IMR-90 (cell line): ENCODE measurements at regions not wholly inside any gene's neighbourhood (a gene's known extent, or its start where the extent isn't known, plus 50 kb on each side); places are given as distances from the start of the nearest gene placed in this dataset.

ENCODE experiments used
- ATAC-seq: fragments of 200-7000 bp; cut with Tn5 transposase; 2 replicates; pipeline ENCODE4 v1.9.1; 2020; ENCODE audit warnings: low read depth, mild to moderate bottlenecking, moderate library complexity
- BruUV-seq: library from RNA; stranded (reverse); fragments of 400-500 nt; replicated peaks from 2 replicates; lab custom pipeline; 2021; lab: Mats Ljungman, UMichigan
- CTCF ChIA-PET: fragments of 300-600 bp; formaldehyde crosslinking; extraction: SDS; loops from one replicate; lab custom pipeline; 2021; ENCODE audit warnings: antibody characterized with exemption; lab: Yijun Ruan, JAX
- POLR2A ChIA-PET: fragments of 300-600 bp; sonication (Branson Sonifier 250); formaldehyde crosslinking; loops from one replicate; lab custom pipeline; 2022; ENCODE audit warnings: antibody characterized with exemption; ENCODE audit not compliant: unreplicated experiment; lab: Charles Lee
- DNase-seq: peaks from one replicate; pipeline ENCODE4 v3.0.0; 2013
- H2AFZ ChIP-seq: replicated peaks from 2 replicates; pipeline ENCODE3; 2013; ENCODE audit warnings: low read length, mild to moderate bottlenecking; ENCODE audit not compliant: poor library complexity
- H2AK5ac ChIP-seq: 2 replicates; pipeline ENCODE4 v1.6.1; 2013; ENCODE audit warnings: low read depth, low read length, inconsistent platforms
- H2AK9ac ChIP-seq: replicated peaks from 2 replicates; pipeline ENCODE3; 2013; ENCODE audit warnings: mild to moderate bottlenecking, low read depth, low read length, moderate library complexity; ENCODE audit not compliant: poor library complexity
- H2BK120ac ChIP-seq: 2 replicates; pipeline ENCODE4 v1.6.1; 2013; ENCODE audit warnings: low read depth, low read length, inconsistent platforms
- H2BK15ac ChIP-seq: 3 replicates; pipeline ENCODE4 v1.6.1; 2013; ENCODE audit warnings: low read depth, low read length, inconsistent platforms
- H2BK20ac ChIP-seq: 2 replicates; pipeline ENCODE4 v1.6.1; 2013; ENCODE audit warnings: low read depth, mild to moderate bottlenecking, inconsistent platforms, low read length, moderate library complexity
- H2BK5ac ChIP-seq: 2 replicates; pipeline ENCODE4 v1.6.1; 2013; ENCODE audit warnings: mild to moderate bottlenecking, low read depth, low read length, inconsistent platforms; ENCODE audit not compliant: poor library complexity, severe bottlenecking
- H3K14ac ChIP-seq: replicated peaks from 2 replicates; pipeline ENCODE4 v1.6.1; 2013; ENCODE audit warnings: low read depth, low read length, inconsistent platforms
- H3K18ac ChIP-seq: 2 replicates; pipeline ENCODE4 v1.6.1; 2013; ENCODE audit warnings: low read depth, low read length, control low read depth
- H3K23ac ChIP-seq: 2 replicates; pipeline ENCODE4 v1.6.1; 2013; ENCODE audit warnings: low read depth, low read length, inconsistent platforms
- H3K27ac ChIP-seq: 2 replicates; pipeline ENCODE4 v1.5.1; 2013; ENCODE audit warnings: mild to moderate bottlenecking, control low read depth, low read length; ENCODE audit not compliant: insufficient read depth
- H3K27me3 ChIP-seq: 2 replicates; pipeline ENCODE4 v1.6.1; 2013; ENCODE audit warnings: low read length; ENCODE audit not compliant: control insufficient read depth, insufficient read depth
- H3K36me3 ChIP-seq: 2 replicates; pipeline ENCODE4 v1.6.1; 2013; ENCODE audit warnings: low read length, mixed read lengths; ENCODE audit not compliant: control insufficient read depth, insufficient read depth
- H3K4ac ChIP-seq: 2 replicates; pipeline ENCODE4 v1.6.1; 2013; ENCODE audit warnings: low read depth, low read length, inconsistent platforms
- H3K4me1 ChIP-seq: 2 replicates; pipeline ENCODE4 v1.6.1; 2013; ENCODE audit warnings: low read length, mixed read lengths; ENCODE audit not compliant: control insufficient read depth, insufficient read depth
- H3K4me2 ChIP-seq: 2 replicates; pipeline ENCODE4 v1.6.1; 2013; ENCODE audit warnings: low read depth, mild to moderate bottlenecking, control low read depth, low read length, moderate library complexity
- H3K4me3 ChIP-seq: 2 replicates; pipeline ENCODE4 v1.5.1; 2013; ENCODE audit warnings: low read depth, mild to moderate bottlenecking, control low read depth, low read length, moderate library complexity; ENCODE audit not compliant: insufficient read depth
- H3K56ac ChIP-seq: 2 replicates; pipeline ENCODE4 v1.6.1; 2013; ENCODE audit warnings: low read length, inconsistent platforms; ENCODE audit not compliant: insufficient read depth; ENCODE audit errors: extremely low read depth
- H3K79me1 ChIP-seq, 2 experiments: 2 replicates each; pipeline ENCODE4 v1.6.1; 2013; ENCODE audit warnings: low read length in 2 of 2, inconsistent platforms in 1 of 2, low read depth in 1 of 2
- H3K9ac ChIP-seq: 2 replicates; pipeline ENCODE4 v1.6.1; 2013; ENCODE audit warnings: low read depth, low read length, control low read depth
- H3K9me1 ChIP-seq: 2 replicates; pipeline ENCODE4 v1.6.1; 2013; ENCODE audit warnings: low read length, inconsistent platforms; ENCODE audit not compliant: insufficient read depth
- H3K9me3 ChIP-seq: 2 replicates; pipeline ENCODE4 v1.6.1; 2013; ENCODE audit warnings: low read length; ENCODE audit not compliant: control insufficient read depth, insufficient read depth
- H4K20me1 ChIP-seq: 2 replicates; pipeline ENCODE4 v1.6.1; 2013; ENCODE audit warnings: low read length, inconsistent platforms; ENCODE audit not compliant: insufficient read depth
- H4K5ac ChIP-seq: 2 replicates; pipeline ENCODE4 v1.6.1; 2013; ENCODE audit warnings: mild to moderate bottlenecking, low read depth, low read length, control low read depth
- H4K8ac ChIP-seq, 2 experiments: 2 replicates each; pipeline ENCODE4 v1.6.1; 2013; ENCODE audit warnings: low read depth in 2 of 2, low read length in 2 of 2, control low read depth in 1 of 2, inconsistent platforms in 1 of 2
- H4K91ac ChIP-seq: 2 replicates; pipeline ENCODE4 v1.6.1; 2013; ENCODE audit warnings: low read depth, low read length, inconsistent platforms; ENCODE audit not compliant: insufficient read depth
- BHLHE40 ChIP-seq: fragments of 150-350 bp; IDR thresholded peaks from 2 replicates; pipeline ENCODE4 v1.6.1; 2016; ENCODE audit warnings: mild to moderate bottlenecking, low read depth, low read length
- CEBPB ChIP-seq: IDR thresholded peaks from 2 replicates; pipeline ENCODE4 v1.6.1; 2012; ENCODE audit warnings: low read depth, low read length, improper control_type of control experiment
- CHD1 ChIP-seq: IDR thresholded peaks from 2 replicates; pipeline ENCODE4 v1.6.1; 2012; ENCODE audit warnings: low read depth, low read length, improper control_type of control experiment
- FOS ChIP-seq: fragments of 150-350 bp; IDR thresholded peaks from 2 replicates; pipeline ENCODE4 v1.6.1; 2016; ENCODE audit warnings: low read depth, low read length
- MAZ ChIP-seq: IDR thresholded peaks from 2 replicates; pipeline ENCODE4 v1.6.1; 2012; ENCODE audit warnings: low read depth, mild to moderate bottlenecking, low read length, improper control_type of control experiment, moderate library complexity, borderline replicate concordance
- MXI1 ChIP-seq: IDR thresholded peaks from 2 replicates; pipeline ENCODE4 v1.6.1; 2012; ENCODE audit warnings: low read depth, mild to moderate bottlenecking, low read length, moderate library complexity, borderline replicate concordance
- WGBS, 2 experiments: methylation state at CpG; one replicate each; pipeline versions ENCODE4 v1.1.5 to v1.1.7; 2013; ENCODE audit warnings: missing lambda C conversion rate in 2 of 2; ENCODE audit not compliant: insufficient read length in 1 of 2; ENCODE audit errors: extremely low coverage in 2 of 2; 5-methylcytosine and 5-hydroxymethylcytosine counted together
- dilution Hi-C: fragments of 300-500 bp; cut with HindIII; formaldehyde crosslinking; loops from one replicate; pipeline ENCODE4 v1.14.3; 2018; ENCODE audit warnings: low sequenced_read_pairs; ENCODE audit not compliant: unreplicated experiment
- in situ Hi-C: fragments of 300-500 bp; cut with MboI; formaldehyde crosslinking; loops from 3 replicates; pipeline ENCODE4 v1.14.3; 2019; ENCODE audit warnings: low sequenced_read_pairs, inconsistent platforms, mixed read lengths
- intact Hi-C: fragments of 100-400 bp; cut with micrococcal nuclease; formaldehyde crosslinking; loops from 2 replicates; pipeline ENCODE4 v1.10.0; 2022
- TF ChIP-seq, protein P1 (sequence below): conservative IDR thresholded peaks from 2 replicates; pipeline ENCODE4 v1.5.1; 2012; ENCODE audit warnings: mild to moderate bottlenecking, low read depth, low read length, improper control_type of control experiment
- TF ChIP-seq, protein P2 (sequence below): fragments of 150-350 bp; IDR thresholded peaks from 2 replicates; pipeline ENCODE4 v1.6.1; 2017; ENCODE audit warnings: mild to moderate bottlenecking, antibody characterized with exemption, low read length, low read depth

DNA sequence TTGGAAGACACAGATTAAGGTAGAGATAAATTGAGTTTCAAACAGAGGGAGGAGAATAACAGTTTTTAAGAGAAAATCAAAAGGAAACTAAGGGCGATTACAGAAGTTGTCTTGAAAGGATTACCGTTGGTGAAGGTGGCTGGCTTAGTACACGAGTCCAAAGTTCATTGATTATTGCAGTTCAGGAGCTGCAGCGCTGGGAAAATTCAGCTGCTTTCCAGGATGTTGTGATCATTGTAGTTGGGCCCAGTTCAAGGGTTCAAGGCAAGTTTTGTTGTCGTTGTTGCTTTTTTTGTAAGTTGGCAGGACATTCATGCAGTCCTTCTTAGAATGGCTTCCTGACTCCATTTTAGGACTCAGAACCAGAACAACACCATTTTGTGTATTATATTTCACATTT lies 461.7 kb downstream of the RAPGEF2 start:
- H3K23ac ChIP-seq: no peak overlapping the region
- no peak overlapping the region for H2AK9ac ChIP-seq
- no peaks in the 10 kb centered on the region for H3K9me1 ChIP-seq
- ChIA-PET CTCF (no interaction called here), POLR2A (no interaction called here)
- no peak overlapping the region for H3K56ac ChIP-seq
- H3K4me2 ChIP-seq: no peak overlapping the region
- dilution Hi-C loops (no loop called here), in situ Hi-C loops (no loop called here), intact Hi-C loops (no loop called here)
- no peak overlapping the region for H3K4me3 ChIP-seq
- H3K4ac ChIP-seq: no peak overlapping the region
- WGBS, 2 experiments: 33% methylated on average over 4 of the region's 5 CpGs; no CpG with 5 or more reads in 1 of the 2 experiments
- H4K20me1 ChIP-seq: no peaks in the 10 kb centered on the region
- ATAC-seq: no peak
- no peak overlapping the region for H2AK5ac ChIP-seq
- no peaks in the 10 kb centered on the region for H3K4me1 ChIP-seq
- H2BK15ac ChIP-seq: no peak overlapping the region
- H3K14ac ChIP-seq: no peak overlapping the region
- H3K36me3 ChIP-seq: no peaks in the 10 kb centered on the region
- no peak overlapping the region for H2BK120ac ChIP-seq
- DNase-seq: no peak
- H2BK20ac ChIP-seq: no peak overlapping the region
- TF ChIP-seq BHLHE40 (no peak), MAZ (no peak), CHD1 (no peak), CEBPB (no peak), MXI1 (no peak), FOS (no peak)
- TF ChIP-seq, protein P1, sequence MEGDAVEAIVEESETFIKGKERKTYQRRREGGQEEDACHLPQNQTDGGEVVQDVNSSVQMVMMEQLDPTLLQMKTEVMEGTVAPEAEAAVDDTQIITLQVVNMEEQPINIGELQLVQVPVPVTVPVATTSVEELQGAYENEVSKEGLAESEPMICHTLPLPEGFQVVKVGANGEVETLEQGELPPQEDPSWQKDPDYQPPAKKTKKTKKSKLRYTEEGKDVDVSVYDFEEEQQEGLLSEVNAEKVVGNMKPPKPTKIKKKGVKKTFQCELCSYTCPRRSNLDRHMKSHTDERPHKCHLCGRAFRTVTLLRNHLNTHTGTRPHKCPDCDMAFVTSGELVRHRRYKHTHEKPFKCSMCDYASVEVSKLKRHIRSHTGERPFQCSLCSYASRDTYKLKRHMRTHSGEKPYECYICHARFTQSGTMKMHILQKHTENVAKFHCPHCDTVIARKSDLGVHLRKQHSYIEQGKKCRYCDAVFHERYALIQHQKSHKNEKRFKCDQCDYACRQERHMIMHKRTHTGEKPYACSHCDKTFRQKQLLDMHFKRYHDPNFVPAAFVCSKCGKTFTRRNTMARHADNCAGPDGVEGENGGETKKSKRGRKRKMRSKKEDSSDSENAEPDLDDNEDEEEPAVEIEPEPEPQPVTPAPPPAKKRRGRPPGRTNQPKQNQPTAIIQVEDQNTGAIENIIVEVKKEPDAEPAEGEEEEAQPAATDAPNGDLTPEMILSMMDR: no peak
- TF ChIP-seq, protein P2, sequence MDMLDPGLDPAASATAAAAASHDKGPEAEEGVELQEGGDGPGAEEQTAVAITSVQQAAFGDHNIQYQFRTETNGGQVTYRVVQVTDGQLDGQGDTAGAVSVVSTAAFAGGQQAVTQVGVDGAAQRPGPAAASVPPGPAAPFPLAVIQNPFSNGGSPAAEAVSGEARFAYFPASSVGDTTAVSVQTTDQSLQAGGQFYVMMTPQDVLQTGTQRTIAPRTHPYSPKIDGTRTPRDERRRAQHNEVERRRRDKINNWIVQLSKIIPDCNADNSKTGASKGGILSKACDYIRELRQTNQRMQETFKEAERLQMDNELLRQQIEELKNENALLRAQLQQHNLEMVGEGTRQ: no peak
- H3K9me3 ChIP-seq: no peaks in the 10 kb centered on the region
- H4K5ac ChIP-seq: no peak overlapping the region
- no peaks in the 10 kb centered on the region for H3K27me3 ChIP-seq
- H3K18ac ChIP-seq: no peak overlapping the region
- no peak overlapping the region for H4K91ac ChIP-seq
- no peak overlapping the region for H2BK5ac ChIP-seq
- H4K8ac ChIP-seq: no peak overlapping the region
- H2AFZ ChIP-seq: no peak overlapping the region
- H3K27ac ChIP-seq: no peak overlapping the region
- H3K79me1 ChIP-seq: no peaks in the 10 kb centered on the region
- no peak overlapping the region for H3K9ac ChIP-seq
- no TSS peak for BruUV-seq
